ENCODE measurements at regions not wholly inside any gene's neighbourhood (a gene's known extent, or its start where the extent isn't known, plus 50 kb on each side); places are given as distances from the start of the nearest gene placed in this dataset.

- Histone ChIP-seq H3K36me3 (replicated peaks in 1 of 2) (no peaks in the 10 kb centered on the region), H3K4me1 (replicated peaks in 1 of 2) (peaks cover 56 to 62% of the 10 kb centered on the region in 2 donors), H3K4me3 (no peak overlapping the region), H3K27ac (peak overlapping the region; percentile 20 to 77 (median 45)), H3K27me3 (no peaks in the 10 kb centered on the region), H3K9me3 (replicated peaks in 1 of 3) (no peaks in the 10 kb centered on the region)
- intact Hi-C loops (cut with DNase I) = no loop called here
- DNase-seq = peak in 5 of 7 donors; percentile 52 to 66 (median 61)
- no peak for TF ChIP-seq POLR2A (IDR thresholded peaks at IDR 0.05)
- 60 to 70% (median 68%) methylated on average over 9 to 14 of the region's 14 CpGs for WGBS, 4 donors
These were observed 78.2 kb downstream of the IRF2BPL start for GRCh38 chr14:76950055-76951020.

DNA sequence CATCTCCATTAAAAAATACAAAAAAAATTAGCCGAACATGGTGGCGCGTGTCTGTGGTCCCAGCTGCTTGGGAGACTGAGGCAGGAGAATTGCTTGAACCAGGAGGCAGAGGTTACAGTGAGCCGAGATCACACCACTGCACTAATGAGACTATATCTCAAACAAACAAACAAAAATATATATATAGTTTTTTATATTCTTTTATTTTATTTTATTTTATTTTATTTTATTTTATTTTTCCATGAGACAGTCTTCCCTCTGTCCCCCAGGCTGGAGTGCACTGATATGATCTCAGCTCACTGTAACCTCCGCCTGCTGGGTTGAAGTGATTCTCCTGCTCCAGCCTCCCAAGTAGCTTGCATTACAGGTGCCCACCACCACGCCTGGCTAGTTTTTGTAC, 79.5 kb downstream of the IRF2BPL start:
- Histone ChIP-seq H3K27me3 (no peaks in the 10 kb centered on the region), H3K9me3 (replicated peaks in 1 of 3) (no peaks in the 10 kb centered on the region), H3K4me1 (replicated peaks in 1 of 2) (peaks cover 45 to 49% of the 10 kb centered on the region in 2 donors), H3K4me3 (no peak overlapping the region), H3K36me3 (replicated peaks in 1 of 2) (no peaks in the 10 kb centered on the region), H3K27ac (peak overlapping the region in 2 of 5 donors; percentile 44 to 91)
- intact Hi-C loops (cut with DNase I) = no loop called here
- TF ChIP-seq CTCF (IDR thresholded peaks at IDR 0.05) (no peak), POLR2A (IDR thresholded peaks at IDR 0.05) (no peak)
- no peak for DNase-seq
- WGBS, 4 donors = 92 to 98% (median 97%) methylated on average over 6 of the region's 6 CpGs

GRCh38 chr14:76948213-76948947, 80.1 kb downstream of the IRF2BPL start:
- 49 to 69% (median 59%) methylated on average over 11 of the region's 11 CpGs for WGBS, 4 donors

GRCh38 chr14:76947838-76948184, 80.7 kb downstream of the IRF2BPL start:
- no peak overlapping the region for H3K4me3 ChIP-seq
- intact Hi-C loops (cut with DNase I) = no loop called here
- H3K9me3 ChIP-seq (replicated peaks in 1 of 3) = no peaks in the 10 kb centered on the region
- DNase-seq = no peak
- peak overlapping the region; percentile 69 to 91 (median 87) for H3K27ac ChIP-seq
- TF ChIP-seq POLR2A (IDR thresholded peaks at IDR 0.05) (no peak), CTCF (IDR thresholded peaks at IDR 0.05) (no peak)
- 37 to 50% (median 43%) methylated on average over 5 of the region's 5 CpGs for WGBS, 4 donors
- H3K27me3 ChIP-seq = no peaks in the 10 kb centered on the region
- peaks cover 35 to 38% of the 10 kb centered on the region in 2 donors for H3K4me1 ChIP-seq (replicated peaks in 1 of 2)
- H3K36me3 ChIP-seq (replicated peaks in 1 of 2) = no peaks in the 10 kb centered on the region

More at GRCh38 chr14:76948213-76948947, 80.1 kb downstream of the IRF2BPL start:
- TF ChIP-seq POLR2A (IDR thresholded peaks at IDR 0.05) (peak in 1 of 2 donors; percentile 13), CTCF (IDR thresholded peaks at IDR 0.05) (no peak)
- Histone ChIP-seq H3K4me1 (replicated peaks in 1 of 2) (peaks cover 39 to 43% of the 10 kb centered on the region in 2 donors), H3K27ac (peak overlapping the region; percentile 69 to 91 (median 87)), H3K36me3 (replicated peaks in 1 of 2) (no peaks in the 10 kb centered on the region), H3K9me3 (replicated peaks in 1 of 3) (no peaks in the 10 kb centered on the region), H3K4me3 (no peak overlapping the region), H3K27me3 (no peaks in the 10 kb centered on the region)
- peak in 4 of 7 donors; percentile 52 to 82 (median 70) for DNase-seq
- intact Hi-C loops (cut with DNase I) = no loop called here

Data from adrenal gland (tissue), 9 donors.